ENCODE measurements at regions not wholly inside any gene's neighbourhood (a gene's known extent, or its start where the extent isn't known, plus 50 kb on each side); places are given as distances from the start of the nearest gene placed in this dataset.

GRCh38 chr6:93604951-93605350 lies 185.6 kb upstream of the EPHA7 start:
- Histone ChIP-seq H3K9me3 (ENCODE audit: control insufficient read depth in 2 of 2, insufficient read depth in 1 of 2, low read depth in 1 of 2, low read length in 1 of 2) (no peaks in the 10 kb centered on the region), H3K27ac (ENCODE audit: low read depth in 2 of 2, low read length in 1 of 2) (no peak overlapping the region), H3K4me3 (ENCODE audit: low read depth in 1 of 2, low read length in 2 of 2) (no peak overlapping the region), H3K36me3 (ENCODE audit: control insufficient read depth in 2 of 2, insufficient read depth in 2 of 2, low read length in 1 of 2) (no peaks in the 10 kb centered on the region), H3K27me3 (ENCODE audit: control insufficient read depth in 1 of 2, insufficient read depth in 2 of 2, low read length in 2 of 2) (no peaks in the 10 kb centered on the region), H3K4me1 (ENCODE audit: control insufficient read depth in 2 of 2, insufficient read depth in 2 of 2, low read length in 1 of 2) (no peaks in the 10 kb centered on the region)
- 69 to 73% methylated on average over 7 of the region's 7 CpGs for WGBS, 2 donors

- H3K9me3 ChIP-seq (ENCODE audit: control insufficient read depth in 2 of 2, insufficient read depth in 1 of 2, low read depth in 1 of 2, low read length in 1 of 2): no peaks in the 10 kb centered on the region
- 84 to 94% methylated on average over 1 of the region's 1 CpG for WGBS, 2 donors
- H3K4me1 ChIP-seq (ENCODE audit: control insufficient read depth in 2 of 2, insufficient read depth in 2 of 2, low read length in 1 of 2): no peaks in the 10 kb centered on the region
- no peak overlapping the region for H3K27ac ChIP-seq (ENCODE audit: low read depth in 2 of 2, low read length in 1 of 2)
- no peak overlapping the region for H3K4me3 ChIP-seq (ENCODE audit: low read depth in 1 of 2, low read length in 2 of 2)
- H3K36me3 ChIP-seq (ENCODE audit: control insufficient read depth in 2 of 2, insufficient read depth in 2 of 2, low read length in 1 of 2): no peaks in the 10 kb centered on the region
- H3K27me3 ChIP-seq (ENCODE audit: control insufficient read depth in 1 of 2, insufficient read depth in 2 of 2, low read length in 2 of 2): no peaks in the 10 kb centered on the region
These were observed 173.1 kb upstream of the EPHA7 start for GRCh38 chr6:93592417-93592816.

DNA sequence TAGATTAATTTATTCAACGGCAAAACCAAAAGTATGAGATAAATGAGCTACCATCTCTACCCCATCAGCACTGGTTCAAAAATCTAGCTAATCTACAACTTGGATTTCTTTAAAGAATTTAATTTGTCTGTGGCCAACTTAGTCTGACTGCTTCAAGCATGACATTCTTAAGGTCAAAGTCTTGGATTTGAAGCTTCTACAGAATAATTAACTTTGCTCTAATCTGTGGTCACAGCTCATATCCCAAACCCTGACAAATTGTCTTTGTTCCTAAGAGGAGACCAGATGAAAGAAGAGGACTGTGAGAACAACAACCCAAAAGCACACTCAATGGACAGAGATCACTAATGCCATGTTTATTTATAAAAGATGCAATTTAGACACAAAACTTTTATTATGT lies 166.9 kb upstream of the EPHA7 start:
- H3K36me3 ChIP-seq (ENCODE audit: control insufficient read depth in 2 of 2, insufficient read depth in 2 of 2, low read length in 1 of 2): no peaks in the 10 kb centered on the region
- H3K27ac ChIP-seq (ENCODE audit: low read depth in 2 of 2, low read length in 1 of 2): no peak overlapping the region
- H3K4me1 ChIP-seq (ENCODE audit: control insufficient read depth in 2 of 2, insufficient read depth in 2 of 2, low read length in 1 of 2): no peaks in the 10 kb centered on the region
- H3K4me3 ChIP-seq (ENCODE audit: low read depth in 1 of 2, low read length in 2 of 2): no peak overlapping the region
- H3K27me3 ChIP-seq (ENCODE audit: control insufficient read depth in 1 of 2, insufficient read depth in 2 of 2, low read length in 2 of 2): no peaks in the 10 kb centered on the region
- WGBS, 2 donors: 66 to 74% methylated on average over 1 of the region's 1 CpG
- no peaks in the 10 kb centered on the region for H3K9me3 ChIP-seq (ENCODE audit: control insufficient read depth in 2 of 2, insufficient read depth in 1 of 2, low read depth in 1 of 2, low read length in 1 of 2)

DNA sequence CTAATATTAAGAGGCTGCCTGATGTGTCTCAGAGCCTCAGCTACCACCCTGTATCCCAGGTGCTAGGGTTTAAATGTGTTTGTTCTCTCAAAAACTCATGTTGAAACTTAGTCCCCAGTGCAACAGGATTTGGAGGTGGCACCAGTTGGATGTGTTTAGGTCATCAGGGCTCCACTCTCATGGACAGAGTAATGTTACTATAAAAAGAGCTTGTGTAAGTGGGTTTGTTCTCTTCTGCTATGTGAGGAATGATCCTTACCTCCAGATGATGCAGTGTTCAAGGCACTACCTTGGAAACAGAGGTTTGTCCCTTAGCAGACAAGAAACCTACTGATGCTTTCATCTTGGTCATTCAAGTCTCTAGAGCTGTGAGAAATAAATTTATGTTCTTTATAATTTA lies 164.9 kb upstream of the EPHA7 start:
- Histone ChIP-seq H3K27me3 (ENCODE audit: control insufficient read depth in 1 of 2, insufficient read depth in 2 of 2, low read length in 2 of 2) (no peaks in the 10 kb centered on the region), H3K4me1 (ENCODE audit: control insufficient read depth in 2 of 2, insufficient read depth in 2 of 2, low read length in 1 of 2) (no peaks in the 10 kb centered on the region), H3K4me3 (ENCODE audit: low read depth in 1 of 2, low read length in 2 of 2) (no peak overlapping the region), H3K9me3 (ENCODE audit: control insufficient read depth in 2 of 2, insufficient read depth in 1 of 2, low read depth in 1 of 2, low read length in 1 of 2) (peaks cover 0 to 2% of the 10 kb centered on the region in 2 donors), H3K36me3 (ENCODE audit: control insufficient read depth in 2 of 2, insufficient read depth in 2 of 2, low read length in 1 of 2) (no peaks in the 10 kb centered on the region), H3K27ac (ENCODE audit: low read depth in 2 of 2, low read length in 1 of 2) (no peak overlapping the region)

- H3K9me3 ChIP-seq (ENCODE audit: control insufficient read depth in 2 of 2, insufficient read depth in 1 of 2, low read depth in 1 of 2, low read length in 1 of 2): peaks cover 0 to 2% of the 10 kb centered on the region in 2 donors
- no peaks in the 10 kb centered on the region for H3K27me3 ChIP-seq (ENCODE audit: control insufficient read depth in 1 of 2, insufficient read depth in 2 of 2, low read length in 2 of 2)
- H3K4me1 ChIP-seq (ENCODE audit: control insufficient read depth in 2 of 2, insufficient read depth in 2 of 2, low read length in 1 of 2): no peaks in the 10 kb centered on the region
- 74% methylated on average over 4 of the region's 4 CpGs for WGBS, 2 donors
- H3K4me3 ChIP-seq (ENCODE audit: low read depth in 1 of 2, low read length in 2 of 2): no peak overlapping the region
- no peak overlapping the region for H3K27ac ChIP-seq (ENCODE audit: low read depth in 2 of 2, low read length in 1 of 2)
- H3K36me3 ChIP-seq (ENCODE audit: control insufficient read depth in 2 of 2, insufficient read depth in 2 of 2, low read length in 1 of 2): no peaks in the 10 kb centered on the region
These were observed 162.0 kb upstream of the EPHA7 start for GRCh38 chr6:93581371-93581770.

DNA sequence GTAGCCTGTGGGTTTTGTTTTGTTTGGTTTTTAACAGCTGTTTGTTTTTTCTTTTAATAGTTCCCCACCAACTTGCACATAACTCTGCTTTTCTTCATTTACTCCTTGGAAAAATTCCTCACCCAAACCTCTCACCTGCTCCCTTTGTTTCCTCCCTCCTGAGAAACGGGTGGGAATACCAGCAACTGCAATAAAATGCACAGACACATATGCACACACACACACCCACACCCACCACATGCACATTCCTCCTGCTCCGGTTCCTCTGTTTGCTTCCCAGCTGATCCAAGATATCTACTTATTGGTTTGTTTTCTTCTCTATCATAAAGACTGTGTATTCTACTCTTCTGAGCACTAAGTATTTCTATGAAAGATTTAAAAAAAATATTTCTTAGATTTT lies 161.1 kb upstream of the EPHA7 start:
- no peak overlapping the region for H3K27ac ChIP-seq (ENCODE audit: low read depth in 2 of 2, low read length in 1 of 2)
- H3K9me3 ChIP-seq (ENCODE audit: control insufficient read depth in 2 of 2, insufficient read depth in 1 of 2, low read depth in 1 of 2, low read length in 1 of 2): peaks cover 0 to 2% of the 10 kb centered on the region in 2 donors
- H3K4me1 ChIP-seq (ENCODE audit: control insufficient read depth in 2 of 2, insufficient read depth in 2 of 2, low read length in 1 of 2): no peaks in the 10 kb centered on the region
- no peaks in the 10 kb centered on the region for H3K36me3 ChIP-seq (ENCODE audit: control insufficient read depth in 2 of 2, insufficient read depth in 2 of 2, low read length in 1 of 2)
- no peak overlapping the region for H3K4me3 ChIP-seq (ENCODE audit: low read depth in 1 of 2, low read length in 2 of 2)
- no peaks in the 10 kb centered on the region for H3K27me3 ChIP-seq (ENCODE audit: control insufficient read depth in 1 of 2, insufficient read depth in 2 of 2, low read length in 2 of 2)
- 37 to 48% methylated on average over 2 of the region's 2 CpGs for WGBS, 2 donors

DNA sequence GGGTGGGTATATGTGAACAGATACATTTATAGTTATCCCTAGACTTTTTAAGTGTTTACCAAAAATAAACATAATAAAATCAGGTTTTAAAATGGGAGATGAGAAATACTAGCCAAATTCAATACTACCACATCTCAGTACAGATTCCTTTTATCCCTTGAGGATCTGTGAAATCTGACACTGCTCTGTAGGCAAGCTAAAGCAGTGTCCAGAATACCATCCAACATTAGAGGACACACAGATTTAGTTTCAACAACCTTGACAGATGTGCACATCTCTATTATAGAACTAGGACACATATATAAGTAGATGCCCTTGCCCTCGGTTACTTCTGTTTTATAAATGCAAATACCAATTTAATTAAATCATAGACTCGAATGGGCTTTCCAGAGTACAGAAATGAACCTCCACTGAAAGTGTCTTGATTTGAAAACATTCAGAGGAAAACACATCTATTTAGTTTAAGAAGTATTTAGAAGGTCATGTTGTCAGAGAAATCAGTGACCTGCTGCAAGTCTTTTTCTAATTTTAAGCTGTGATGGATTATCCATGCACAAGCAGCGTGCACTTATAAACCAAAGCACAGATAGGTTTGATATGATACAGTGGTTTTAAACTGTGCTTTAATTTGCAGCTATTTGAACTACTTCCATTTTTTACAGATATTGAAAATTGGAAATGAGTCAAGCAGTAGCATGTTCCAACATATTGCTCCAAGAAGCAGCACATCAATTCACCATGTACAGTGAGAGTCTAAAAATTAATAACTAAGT lies 156.3 kb upstream of the EPHA7 start:
- WGBS, 2 donors: 36 to 46% methylated on average over 3 of the region's 3 CpGs
- Histone ChIP-seq H3K36me3 (ENCODE audit: control insufficient read depth in 2 of 2, insufficient read depth in 2 of 2, low read length in 1 of 2) (no peaks in the 10 kb centered on the region), H3K27ac (ENCODE audit: low read depth in 2 of 2, low read length in 1 of 2) (no peak overlapping the region), H3K4me3 (ENCODE audit: low read depth in 1 of 2, low read length in 2 of 2) (no peak overlapping the region), H3K9me3 (ENCODE audit: control insufficient read depth in 2 of 2, insufficient read depth in 1 of 2, low read depth in 1 of 2, low read length in 1 of 2) (peaks cover 0 to 2% of the 10 kb centered on the region in 2 donors), H3K27me3 (ENCODE audit: control insufficient read depth in 1 of 2, insufficient read depth in 2 of 2, low read length in 2 of 2) (no peaks in the 10 kb centered on the region), H3K4me1 (ENCODE audit: control insufficient read depth in 2 of 2, insufficient read depth in 2 of 2, low read length in 1 of 2) (no peaks in the 10 kb centered on the region)

- Histone ChIP-seq H3K27ac (ENCODE audit: low read depth in 2 of 2, low read length in 1 of 2) (no peak overlapping the region), H3K9me3 (ENCODE audit: control insufficient read depth in 2 of 2, insufficient read depth in 1 of 2, low read depth in 1 of 2, low read length in 1 of 2) (no peaks in the 10 kb centered on the region), H3K36me3 (ENCODE audit: control insufficient read depth in 2 of 2, insufficient read depth in 2 of 2, low read length in 1 of 2) (no peaks in the 10 kb centered on the region), H3K4me3 (ENCODE audit: low read depth in 1 of 2, low read length in 2 of 2) (no peak overlapping the region), H3K4me1 (ENCODE audit: control insufficient read depth in 2 of 2, insufficient read depth in 2 of 2, low read length in 1 of 2) (no peaks in the 10 kb centered on the region), H3K27me3 (ENCODE audit: control insufficient read depth in 1 of 2, insufficient read depth in 2 of 2, low read length in 2 of 2) (no peaks in the 10 kb centered on the region)
- WGBS, 2 donors: 79 to 81% methylated on average over 2 of the region's 2 CpGs
These were observed 154.9 kb upstream of the EPHA7 start for GRCh38 chr6:93574299-93574698.

DNA sequence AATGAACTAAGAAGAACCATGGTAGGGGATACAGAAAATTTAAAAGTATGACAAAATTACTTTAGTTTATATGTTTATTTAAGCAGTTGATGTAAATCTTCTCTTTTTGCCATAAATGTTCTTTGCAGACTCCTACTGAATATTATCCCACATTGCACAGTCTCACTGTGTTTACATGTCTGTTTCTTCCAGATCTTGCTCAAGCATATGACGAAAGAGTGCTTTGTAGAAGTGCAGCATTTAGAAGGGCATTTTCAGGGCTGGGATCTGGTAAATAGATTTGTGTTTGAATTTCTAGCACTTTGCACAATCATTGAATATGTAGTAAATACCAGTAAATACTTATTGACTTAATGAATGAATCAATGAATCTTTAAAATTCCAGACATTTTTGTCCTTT lies 152.0 kb upstream of the EPHA7 start:
- Histone ChIP-seq H3K9me3 (ENCODE audit: control insufficient read depth in 2 of 2, insufficient read depth in 1 of 2, low read depth in 1 of 2, low read length in 1 of 2) (no peaks in the 10 kb centered on the region), H3K4me3 (ENCODE audit: low read depth in 1 of 2, low read length in 2 of 2) (no peak overlapping the region), H3K36me3 (ENCODE audit: control insufficient read depth in 2 of 2, insufficient read depth in 2 of 2, low read length in 1 of 2) (no peaks in the 10 kb centered on the region), H3K27me3 (ENCODE audit: control insufficient read depth in 1 of 2, insufficient read depth in 2 of 2, low read length in 2 of 2) (no peaks in the 10 kb centered on the region), H3K4me1 (ENCODE audit: control insufficient read depth in 2 of 2, insufficient read depth in 2 of 2, low read length in 1 of 2) (no peaks in the 10 kb centered on the region), H3K27ac (ENCODE audit: low read depth in 2 of 2, low read length in 1 of 2) (no peak overlapping the region)
- 69 to 73% methylated on average over 1 of the region's 1 CpG for WGBS, 2 donors

- Histone ChIP-seq H3K36me3 (ENCODE audit: control insufficient read depth in 2 of 2, insufficient read depth in 2 of 2, low read length in 1 of 2) (no peaks in the 10 kb centered on the region), H3K4me1 (ENCODE audit: control insufficient read depth in 2 of 2, insufficient read depth in 2 of 2, low read length in 1 of 2) (no peaks in the 10 kb centered on the region), H3K27ac (ENCODE audit: low read depth in 2 of 2, low read length in 1 of 2) (no peak overlapping the region), H3K27me3 (ENCODE audit: control insufficient read depth in 1 of 2, insufficient read depth in 2 of 2, low read length in 2 of 2) (no peaks in the 10 kb centered on the region), H3K4me3 (ENCODE audit: low read depth in 1 of 2, low read length in 2 of 2) (no peak overlapping the region), H3K9me3 (ENCODE audit: control insufficient read depth in 2 of 2, insufficient read depth in 1 of 2, low read depth in 1 of 2, low read length in 1 of 2) (no peaks in the 10 kb centered on the region)
- WGBS, 2 donors: 42 to 44% methylated on average over 1 of the region's 1 CpG
These were observed 148.8 kb upstream of the EPHA7 start for GRCh38 chr6:93568169-93568568.

All from esophagus (tissue), 2 donors.